Heart left ventricle (tissue), 13 donors: ENCODE measurements at regions not wholly inside any gene's neighbourhood (a gene's known extent, or its start where the extent isn't known, plus 50 kb on each side); places are given as distances from the start of the nearest gene placed in this dataset.

Experiments used
- POLR2A ChIP-seq, 2 donors: fragments of 450-650 bp; IDR thresholded peaks; one replicate each; pipeline ENCODE4 v1.6.1; 2017; ENCODE audit warnings: antibody characterized with exemption in 2 of 2, mild to moderate bottlenecking in 2 of 2, moderate library complexity in 2 of 2
- TF ChIP-seq, protein P1 (sequence below), 12 donors: fragments of 200-600 bp; sonication (generic) in 4 of 12; IDR thresholded peaks; one replicate each; pipeline versions ENCODE4 v1.5.0 to v1.8.0; 2018 to 2022; ENCODE audit warnings: antibody characterized with exemption in 12 of 12, mild to moderate bottlenecking in 5 of 12
- donor health status: ischemic (EF 13 %, LVEDD 7.1; RV severe dilation, severe dysfunction).
- donor health status: DM: no; HTN: yes; CAD: no.
- donor health status: DM: no; HTN: no; CAD: no.
- donor health status: ischemic (EF 25% LVEDD 6.9; RV normal size, moderate dysfunction).
- donor health status: ischemic (EF 25% LVEDD 5.7; RV mildly dilated, moderate dysfunction).
- donor health status: ischemic (EF 35%, LVEDD 5.7; RV mildly dilated, moderate dysfunction).
- donor health status: nonischemic (EF 11% LVEDD 7.7; RV severe dilation, severe dysfunction).
- donor health status: DM: yes; HTN: yes; CAD: no.
- donor health status: PGD.
- donor health status: ischemic (EF 29% LVEDD 5.4; RV normal size, mild dysfunction).
- donor health status: nonischemic (EF 23%, LVEDD 6.1; RV moderate dilation, normal function).

DNA sequence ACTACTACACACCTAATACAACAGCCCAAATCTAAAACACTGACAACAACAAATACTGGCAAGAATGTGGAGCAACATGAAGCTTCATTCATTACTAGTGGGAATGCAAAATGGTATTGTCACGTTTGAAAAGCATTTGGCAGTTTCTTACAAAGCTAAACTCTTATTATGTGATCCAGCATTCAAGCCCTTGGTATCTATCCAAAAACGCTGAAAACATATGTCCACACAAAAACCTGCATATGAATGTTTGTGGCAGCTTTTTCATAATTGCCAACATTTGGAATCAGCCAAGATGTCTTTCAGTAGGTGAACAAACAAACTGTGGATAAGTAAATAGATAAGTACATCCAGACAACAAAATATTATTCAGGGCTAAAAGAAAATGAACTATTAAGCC is 501.1 kb upstream of the KIF2B start:
- TF ChIP-seq, protein P1, sequence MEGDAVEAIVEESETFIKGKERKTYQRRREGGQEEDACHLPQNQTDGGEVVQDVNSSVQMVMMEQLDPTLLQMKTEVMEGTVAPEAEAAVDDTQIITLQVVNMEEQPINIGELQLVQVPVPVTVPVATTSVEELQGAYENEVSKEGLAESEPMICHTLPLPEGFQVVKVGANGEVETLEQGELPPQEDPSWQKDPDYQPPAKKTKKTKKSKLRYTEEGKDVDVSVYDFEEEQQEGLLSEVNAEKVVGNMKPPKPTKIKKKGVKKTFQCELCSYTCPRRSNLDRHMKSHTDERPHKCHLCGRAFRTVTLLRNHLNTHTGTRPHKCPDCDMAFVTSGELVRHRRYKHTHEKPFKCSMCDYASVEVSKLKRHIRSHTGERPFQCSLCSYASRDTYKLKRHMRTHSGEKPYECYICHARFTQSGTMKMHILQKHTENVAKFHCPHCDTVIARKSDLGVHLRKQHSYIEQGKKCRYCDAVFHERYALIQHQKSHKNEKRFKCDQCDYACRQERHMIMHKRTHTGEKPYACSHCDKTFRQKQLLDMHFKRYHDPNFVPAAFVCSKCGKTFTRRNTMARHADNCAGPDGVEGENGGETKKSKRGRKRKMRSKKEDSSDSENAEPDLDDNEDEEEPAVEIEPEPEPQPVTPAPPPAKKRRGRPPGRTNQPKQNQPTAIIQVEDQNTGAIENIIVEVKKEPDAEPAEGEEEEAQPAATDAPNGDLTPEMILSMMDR (IDR thresholded peaks at IDR 0.05), result no peak
- TF ChIP-seq POLR2A (IDR thresholded peaks at IDR 0.05), result no peak
